ENCODE measurements at regions not wholly inside any gene's neighbourhood (a gene's known extent, or its start where the extent isn't known, plus 50 kb on each side); places are given as distances from the start of the nearest gene placed in this dataset.
"Not testable (repeated sequence)": the region's sequence is repeated elsewhere in the genome, so short reads cannot be mapped to it uniquely, and the experiment has no call there.

DNA sequence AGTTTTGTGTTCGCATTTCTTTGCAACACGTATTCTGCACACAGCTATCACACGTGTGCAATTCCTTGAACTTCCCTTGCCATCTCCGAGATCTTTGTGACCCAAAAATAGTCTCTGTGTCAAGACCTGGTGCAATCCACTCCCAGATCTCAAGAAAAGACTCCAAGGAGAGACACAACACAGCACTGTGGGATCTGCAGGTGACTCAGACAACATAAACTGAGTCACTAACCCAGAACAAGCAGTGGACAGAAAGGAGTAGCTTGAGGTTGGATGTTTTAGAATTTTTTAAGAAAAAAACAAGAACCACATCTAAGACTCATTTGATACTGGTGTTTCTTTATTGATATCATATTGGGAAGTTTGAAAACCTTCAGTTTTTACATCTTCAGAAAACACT lies 396.9 kb downstream of the AGTPBP1 start:
- no peak for DNase-seq (ENCODE audit: low read depth in 4 of 4, low spot score in 2 of 4)

- no peak for DNase-seq (ENCODE audit: low read depth in 4 of 4, low spot score in 2 of 4)
These were observed 402.4 kb downstream of the AGTPBP1 start for GRCh38 chr9:85339338-85339737.

GRCh38 chr9:85334228-85334627 lies 407.5 kb downstream of the AGTPBP1 start:
- DNase-seq (ENCODE audit: low read depth in 4 of 4, low spot score in 2 of 4) = no peak

DNA sequence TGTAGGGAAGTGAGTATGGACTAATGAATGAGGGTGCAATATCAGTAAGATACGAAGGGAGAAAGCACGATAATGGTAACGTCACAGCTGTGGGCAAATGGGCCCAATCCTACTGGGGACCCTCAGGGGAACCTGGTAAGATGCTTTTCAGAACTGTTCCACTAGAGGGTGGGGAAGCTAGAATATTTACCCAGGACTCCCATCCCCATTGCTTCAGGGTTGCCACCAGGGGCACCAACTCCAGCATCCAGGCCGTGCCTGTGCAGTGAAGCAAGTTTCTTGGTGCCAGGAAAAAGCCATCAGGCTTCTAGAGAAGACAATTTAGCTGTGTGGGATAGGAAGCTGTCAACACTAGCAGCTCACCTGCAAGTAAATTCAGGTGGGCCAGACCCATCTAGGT lies 409.3 kb downstream of the AGTPBP1 start:
- no peak for DNase-seq (ENCODE audit: low read depth in 4 of 4, low spot score in 2 of 4)

DNA sequence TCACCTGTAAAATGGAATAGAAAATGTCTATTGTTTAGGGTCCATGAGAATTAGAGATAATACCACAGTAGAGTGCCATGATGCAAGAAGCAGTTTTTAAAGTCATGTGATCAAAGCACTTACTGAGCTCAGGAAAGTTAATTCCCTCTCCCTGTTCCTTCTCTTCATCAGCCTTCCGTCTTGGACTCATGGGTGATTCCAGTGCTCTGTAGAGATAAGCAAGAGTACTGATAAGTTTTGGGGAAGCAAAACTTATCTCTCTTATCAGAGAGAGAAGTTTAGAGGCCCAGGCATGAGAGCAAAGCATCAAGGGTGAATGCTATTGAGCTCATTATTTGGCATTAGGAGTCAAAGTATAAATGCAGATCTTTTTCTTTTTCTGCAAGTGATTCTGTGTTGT lies 410.1 kb downstream of the AGTPBP1 start:
- no peak for DNase-seq (ENCODE audit: low read depth in 4 of 4, low spot score in 2 of 4)

GRCh38 chr9:85322592-85322991 lies 419.2 kb downstream of the AGTPBP1 start:
- DNase-seq (ENCODE audit: low read depth in 4 of 4, low spot score in 2 of 4) = no peak

DNA sequence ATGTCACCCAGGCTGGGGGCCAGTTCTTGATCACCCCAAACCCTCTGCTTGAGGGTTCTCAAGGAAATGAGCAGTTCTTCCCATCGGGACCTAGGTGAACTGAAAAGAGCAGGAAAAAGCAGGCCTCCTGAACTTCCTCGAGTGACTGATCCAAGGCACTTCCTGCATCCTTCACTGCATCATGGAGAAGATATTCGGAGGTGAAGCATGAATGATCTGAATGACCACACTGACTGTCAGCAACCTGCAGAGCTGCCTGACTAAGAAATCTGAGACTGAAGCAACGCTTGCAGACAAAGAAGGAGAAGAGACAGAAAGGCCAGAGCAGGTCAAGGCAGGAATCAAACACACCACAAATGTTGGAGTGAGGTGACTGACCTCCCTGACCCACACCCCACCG lies 420.2 kb downstream of the AGTPBP1 start:
- no peak for DNase-seq (ENCODE audit: low read depth in 4 of 4, low spot score in 2 of 4)

DNA sequence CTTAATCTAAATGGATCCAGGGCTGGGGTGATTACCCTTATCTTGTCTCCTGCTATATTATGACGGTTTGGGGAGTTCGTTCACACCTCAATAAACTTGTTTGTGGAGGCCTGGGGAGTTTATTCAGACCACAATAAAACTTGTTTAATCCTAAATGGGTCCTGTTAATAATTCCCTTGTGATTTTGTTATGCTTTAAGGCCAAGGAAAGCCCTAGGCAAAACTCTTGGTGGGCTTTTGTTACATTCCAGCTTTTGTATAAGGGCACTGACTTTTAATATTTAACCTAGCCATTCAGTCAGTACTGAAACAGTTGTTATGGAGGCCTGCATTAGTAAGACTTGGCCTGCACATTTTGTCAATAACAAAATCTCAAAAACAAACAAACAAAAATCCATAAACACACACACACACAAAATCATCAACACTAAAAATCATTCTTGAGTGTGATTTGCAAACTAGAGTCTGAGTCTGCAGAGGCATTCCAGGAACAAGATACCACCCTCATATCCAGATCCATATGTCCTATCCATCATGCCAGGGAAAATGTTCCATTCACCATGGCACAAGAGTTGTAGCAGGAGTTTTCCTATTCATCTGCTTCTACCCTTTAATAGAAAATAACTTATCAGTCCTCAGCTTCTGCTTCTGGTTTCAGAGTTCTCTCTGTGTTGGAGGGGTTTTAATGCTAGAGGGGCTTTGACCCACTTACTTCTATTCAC lies 421.7 kb downstream of the AGTPBP1 start:
- peak in 1 of 4 donors; percentile 41 for DNase-seq (ENCODE audit: low read depth in 4 of 4, low spot score in 2 of 4)

- not testable (repeated sequence) for DNase-seq (ENCODE audit: low read depth in 4 of 4, low spot score in 2 of 4)
These were observed 426.2 kb downstream of the AGTPBP1 start for GRCh38 chr9:85315535-85315934.

- DNase-seq (ENCODE audit: low read depth in 4 of 4, low spot score in 2 of 4) = no peak
These were observed 431.2 kb downstream of the AGTPBP1 start for GRCh38 chr9:85310573-85310972.

DNA sequence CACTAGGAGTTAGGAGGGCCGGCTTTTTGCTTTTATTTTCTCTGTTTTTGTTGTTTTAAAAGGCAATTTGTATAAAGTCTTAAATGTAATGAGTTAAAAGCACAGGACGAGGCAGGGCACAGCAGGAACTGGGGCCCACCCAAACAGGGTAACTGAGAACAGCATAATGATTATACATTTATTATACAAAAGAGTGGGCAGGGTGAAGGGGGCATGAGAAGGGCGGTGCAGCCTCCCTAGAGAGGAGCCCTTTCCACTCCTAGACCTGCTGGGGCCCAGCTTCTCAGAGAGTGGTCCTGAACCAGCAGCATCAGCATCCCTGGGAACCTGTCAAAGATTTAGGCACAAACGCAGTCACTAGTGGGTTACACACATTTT lies 438.0 kb downstream of the AGTPBP1 start:
- no peak for DNase-seq (ENCODE audit: low read depth in 4 of 4, low spot score in 2 of 4)

DNA sequence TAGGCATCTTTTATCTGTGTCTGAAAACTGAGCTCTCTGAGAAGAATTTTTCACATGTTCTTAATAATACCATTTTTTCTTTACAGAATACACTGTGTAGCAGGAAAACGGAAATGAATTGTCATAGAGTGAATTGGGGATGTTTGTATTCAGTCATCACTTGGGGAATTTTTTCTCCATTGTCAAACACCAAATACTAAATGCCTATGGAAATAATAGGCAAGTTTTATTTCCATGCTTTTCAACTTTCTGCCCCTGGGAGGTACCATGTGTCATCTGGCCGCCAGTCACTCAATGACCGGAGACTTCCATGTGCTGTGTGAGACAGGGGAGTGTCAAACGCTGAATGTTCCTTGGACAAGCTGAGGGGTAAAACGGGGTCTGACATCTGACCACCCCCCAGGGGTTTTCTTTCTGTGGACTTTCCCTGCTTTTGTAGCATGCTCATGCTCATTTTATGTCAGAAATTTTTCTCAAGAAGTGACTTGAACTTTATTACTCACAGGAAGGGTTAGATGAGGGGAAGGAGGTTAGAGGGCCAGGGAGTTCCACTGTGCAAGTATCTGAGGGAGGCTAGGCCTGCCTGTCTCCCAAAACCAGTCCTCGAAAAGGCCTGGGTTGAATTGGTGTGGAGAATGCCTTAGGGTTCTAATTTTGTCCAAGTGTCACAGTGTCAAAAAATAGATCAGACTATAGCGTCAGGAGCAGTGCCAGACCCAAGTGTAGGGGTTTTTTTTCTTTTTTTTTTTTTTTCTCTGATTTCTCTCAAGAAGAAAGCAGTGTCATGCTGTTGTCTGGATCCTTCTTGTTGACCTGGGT lies 438.6 kb downstream of the AGTPBP1 start:
- no peak for DNase-seq (ENCODE audit: low read depth in 4 of 4, low spot score in 2 of 4)

DNA sequence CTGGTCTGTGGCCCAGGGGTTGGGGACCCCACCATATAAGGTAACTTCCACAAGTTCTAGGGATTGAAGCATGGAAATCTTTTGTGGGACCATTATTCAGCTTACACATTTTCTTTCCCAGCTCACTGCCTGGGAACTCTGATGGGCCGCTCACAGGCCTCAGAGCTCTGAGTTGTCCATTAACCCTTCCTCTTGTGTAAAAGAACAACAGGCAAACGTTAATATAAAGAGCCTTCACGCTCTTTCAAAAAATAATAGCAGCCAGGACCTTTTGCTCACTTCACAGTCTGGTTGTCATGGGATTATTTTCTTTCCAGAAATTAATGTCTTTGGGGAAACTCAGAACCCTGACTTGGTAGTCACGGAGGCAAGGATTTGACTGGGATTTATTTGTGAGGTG lies 443.3 kb downstream of the AGTPBP1 start:
- no peak for DNase-seq (ENCODE audit: low read depth in 4 of 4, low spot score in 2 of 4)

- not testable (repeated sequence) for DNase-seq (ENCODE audit: low read depth in 4 of 4, low spot score in 2 of 4)
These were observed 446.5 kb downstream of the AGTPBP1 start for GRCh38 chr9:85295244-85295643.

DNA sequence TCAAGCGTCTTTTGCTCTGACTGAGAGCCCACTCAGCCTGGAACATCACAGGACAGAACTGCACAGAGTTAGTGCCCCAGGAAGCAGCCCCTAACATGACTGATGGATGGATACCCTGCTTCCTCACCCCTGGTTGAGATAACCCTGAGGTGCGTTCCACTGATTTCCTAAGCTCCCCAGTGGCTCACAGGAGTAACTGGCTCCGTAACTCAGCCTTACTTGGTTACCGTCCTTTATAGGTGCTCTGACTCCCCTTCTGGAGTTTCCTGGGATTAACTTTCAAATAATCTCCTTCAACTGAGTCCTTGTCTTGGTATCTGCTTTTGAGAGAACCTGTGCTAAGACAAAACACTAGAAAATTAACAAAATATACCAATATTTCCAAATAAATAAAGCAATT lies 449.5 kb downstream of the AGTPBP1 start:
- DNase-seq (ENCODE audit: low read depth in 4 of 4, low spot score in 2 of 4) = no peak

- DNase-seq (ENCODE audit: low read depth in 4 of 4, low spot score in 2 of 4) = no peak
These were observed 450.5 kb downstream of the AGTPBP1 start for GRCh38 chr9:85291266-85291665.

- no peak for DNase-seq (ENCODE audit: low read depth in 4 of 4, low spot score in 2 of 4)
These were observed 451.7 kb downstream of the AGTPBP1 start for GRCh38 chr9:85290019-85290418.

- DNase-seq (ENCODE audit: low read depth in 4 of 4, low spot score in 2 of 4) = no peak
These were observed 452.6 kb downstream of the AGTPBP1 start for GRCh38 chr9:85289142-85289541.

GRCh38 chr9:85283421-85283820 lies 458.3 kb downstream of the AGTPBP1 start:
- no peak for DNase-seq (ENCODE audit: low read depth in 4 of 4, low spot score in 2 of 4)

- DNase-seq (ENCODE audit: low read depth in 4 of 4, low spot score in 2 of 4) = no peak
These were observed 463.0 kb downstream of the AGTPBP1 start for GRCh38 chr9:85278769-85279168.

DNA sequence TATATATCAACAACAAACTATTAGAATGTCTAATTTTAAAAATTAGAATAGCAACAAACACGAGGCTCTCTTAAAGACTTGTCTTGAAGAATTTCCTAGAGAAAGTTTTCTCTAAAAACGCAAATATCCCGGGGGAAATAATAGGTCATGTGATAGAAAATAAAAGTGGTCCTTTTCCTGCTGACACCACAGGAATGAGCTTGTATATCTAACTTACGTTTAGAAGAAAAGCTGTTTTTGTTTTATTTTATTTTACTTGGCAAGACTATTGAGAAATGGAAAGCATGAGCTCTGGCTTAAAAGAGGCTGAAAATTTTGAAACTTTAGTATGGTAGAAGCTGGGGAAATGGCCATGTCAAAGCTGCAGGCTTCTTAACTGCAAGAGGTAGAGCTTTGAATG lies 465.0 kb downstream of the AGTPBP1 start:
- no peak for DNase-seq (ENCODE audit: low read depth in 4 of 4, low spot score in 2 of 4)

DNA sequence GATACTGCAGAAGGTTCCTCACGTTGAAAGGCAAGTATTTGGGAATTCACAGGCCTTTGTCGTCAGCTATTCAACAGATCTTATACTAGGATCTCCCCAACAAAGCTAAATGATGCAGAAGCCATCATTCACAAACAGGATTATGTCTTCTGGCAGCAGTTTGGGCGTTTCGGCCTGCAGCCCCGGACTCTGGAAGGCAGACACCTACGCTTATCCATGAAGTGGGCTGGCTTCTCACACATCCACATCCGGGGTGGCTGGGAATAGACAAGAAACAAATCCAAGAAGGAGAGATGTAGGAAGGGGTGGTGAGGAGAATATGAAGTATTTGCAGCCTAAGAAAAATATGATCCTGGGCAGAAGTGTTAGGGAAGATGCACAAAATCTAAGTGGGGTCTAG lies 471.9 kb downstream of the AGTPBP1 start:
- no peak for DNase-seq (ENCODE audit: low read depth in 4 of 4, low spot score in 2 of 4)

Data from left renal cortex interstitium (tissue), 4 donors.